Activated T-cell treated with anti-CD3 and anti-CD28 coated beads, Interleukin-2, amount 50 U/mL, for 72 hours (primary cell): ENCODE measurements at regions not wholly inside any gene's neighbourhood (a gene's known extent, or its start where the extent isn't known, plus 50 kb on each side); places are given as distances from the start of the nearest gene placed in this dataset.

ENCODE experiments used
- ATAC-seq, 2 donors: fragments of 150-1000 bp; cut with Tn5 transposase; replicated peaks in 1 of 2; 2 replicates each; pipeline ENCODE4 v1.10.0; 2021; ENCODE audit warnings: moderate library complexity in 2 of 2, mild to moderate bottlenecking in 1 of 2
- DNase-seq, 2 donors: peaks; one replicate each; pipeline ENCODE4 v3.0.0; 2021 to 2022; ENCODE audit warnings: mixed read lengths in 1 of 2
- H3K27ac Mint-ChIP-seq: one replicate; pipeline ENCODE4 v1.8.0; 2022; ENCODE audit warnings: mild to moderate bottlenecking, moderate library complexity, mixed read lengths
- H3K27me3 Mint-ChIP-seq: one replicate; pipeline ENCODE4 v1.8.0; 2022; ENCODE audit warnings: low read depth, mixed read lengths
- H3K36me3 Mint-ChIP-seq, 2 donors: one replicate each; pipeline ENCODE4 v1.8.0; 2022; ENCODE audit warnings: mixed read lengths in 2 of 2, mild to moderate bottlenecking in 1 of 2; ENCODE audit not compliant: insufficient read depth in 2 of 2
- H3K4me1 Mint-ChIP-seq: one replicate; pipeline ENCODE4 v1.8.0; 2022; ENCODE audit warnings: low read depth, mixed read lengths
- H3K4me3 Mint-ChIP-seq, 2 donors: one replicate each; pipeline ENCODE4 v1.8.0; 2022; ENCODE audit warnings: mild to moderate bottlenecking in 2 of 2, mixed read lengths in 2 of 2, moderate library complexity in 2 of 2
- H3K9me3 Mint-ChIP-seq, 2 donors: one replicate each; pipeline ENCODE4 v1.8.0; 2022; ENCODE audit warnings: mixed read lengths in 2 of 2

DNA sequence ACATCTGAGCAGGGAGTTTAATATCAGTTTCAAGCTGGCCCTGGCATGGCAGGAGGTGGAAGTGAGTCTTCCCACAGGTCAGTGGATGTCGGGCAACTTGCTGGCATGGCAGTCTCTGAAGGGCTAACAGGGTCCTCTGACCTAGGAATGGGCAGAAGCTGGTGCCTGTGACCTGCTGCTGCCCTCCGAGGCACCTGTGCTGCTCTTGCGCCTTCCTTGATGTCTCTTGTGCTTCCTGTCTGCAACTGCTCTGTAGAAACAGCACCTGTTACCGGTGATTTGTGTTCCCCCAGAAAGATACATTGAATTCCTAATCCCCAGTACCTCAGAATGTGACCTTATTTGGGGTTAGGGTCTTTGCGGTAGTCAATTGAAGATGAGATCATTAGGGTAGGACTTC lies 86.5 kb upstream of the SLC22A11 start:
- Mint-ChIP-seq H3K36me3 (peaks cover 0 to 4% of the 10 kb centered on the region in 2 donors), H3K27me3 (peaks cover 7% of the 10 kb centered on the region), H3K9me3 (peaks cover 2 to 4% of the 10 kb centered on the region in 2 donors), H3K4me3 (no peak overlapping the region), H3K4me1 (peaks cover 5% of the 10 kb centered on the region), H3K27ac (no peak overlapping the region)
- DNase-seq: no peak
- no peak for ATAC-seq

DNA sequence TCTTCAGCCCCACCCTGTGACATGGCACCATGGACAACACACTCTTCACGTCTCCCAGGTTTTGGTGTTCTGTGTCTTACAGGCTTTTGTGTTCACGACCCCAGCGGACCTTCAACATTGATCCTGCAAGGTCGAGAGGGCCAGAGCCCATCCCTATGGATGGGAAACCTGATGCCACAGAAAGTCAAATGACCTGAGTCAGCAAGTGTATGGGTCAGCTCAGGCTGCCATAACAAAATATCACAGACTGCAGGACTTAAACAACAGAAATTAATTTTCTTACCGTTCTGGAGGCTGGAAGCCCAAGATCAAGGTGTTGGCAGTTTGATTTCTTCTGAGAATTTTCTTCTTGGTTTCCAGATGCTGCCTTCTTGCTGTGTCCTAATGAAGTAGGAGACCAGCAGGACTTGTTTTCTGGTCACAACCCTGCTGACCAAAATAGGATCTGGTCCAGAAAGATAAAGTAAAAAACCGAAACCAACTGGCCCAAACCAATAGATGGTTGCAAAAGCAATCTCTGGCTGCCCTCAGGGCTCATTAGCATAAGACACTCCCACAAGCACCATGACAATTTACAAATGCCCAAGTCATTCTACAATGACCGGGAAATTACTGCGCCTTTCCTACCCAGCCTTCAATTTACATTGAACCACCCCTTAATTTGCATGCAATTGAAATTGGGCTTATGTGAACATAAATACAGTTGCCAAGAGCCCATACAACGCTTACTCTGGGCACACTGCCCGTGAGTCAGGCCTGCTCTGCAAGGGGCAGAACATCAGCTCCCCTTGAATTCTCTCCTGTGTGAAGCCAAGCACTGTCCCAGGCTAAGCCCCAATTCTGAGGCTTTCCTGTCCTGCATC lies 82.9 kb upstream of the SLC22A11 start:
- DNase-seq (no peak), ATAC-seq (no peak)
- Mint-ChIP-seq H3K9me3 (peaks cover 2 to 4% of the 10 kb centered on the region in 2 donors), H3K36me3 (peaks cover 0 to 4% of the 10 kb centered on the region in 2 donors), H3K27ac (no peak overlapping the region), H3K27me3 (peaks cover 7% of the 10 kb centered on the region), H3K4me1 (peaks cover 5% of the 10 kb centered on the region), H3K4me3 (no peak overlapping the region)

DNA sequence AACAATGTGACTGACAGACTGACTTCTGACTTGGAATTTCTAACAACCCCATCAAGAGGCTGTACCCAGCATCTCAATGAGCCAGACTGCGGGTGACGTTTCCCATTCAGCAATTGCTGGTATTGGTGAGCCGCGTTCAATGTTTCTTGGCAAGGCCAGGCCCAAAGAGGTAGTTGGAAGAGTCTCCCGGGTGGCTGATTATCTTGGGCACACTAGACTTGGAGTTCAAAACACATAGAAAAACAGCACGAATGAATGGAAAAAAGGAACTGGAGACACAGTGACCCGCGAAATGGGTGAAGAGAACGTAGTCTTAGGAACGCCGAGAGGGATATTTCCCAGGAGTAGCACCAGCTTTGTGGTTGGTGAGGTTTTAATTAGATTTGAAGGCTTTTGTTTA lies 81.1 kb upstream of the SLC22A11 start:
- Mint-ChIP-seq H3K4me3 (no peak overlapping the region), H3K27me3 (peaks cover under 1% of the 10 kb centered on the region), H3K36me3 (peaks cover 0 to 4% of the 10 kb centered on the region in 2 donors), H3K9me3 (peaks cover 2 to 4% of the 10 kb centered on the region in 2 donors), H3K4me1 (no peaks in the 10 kb centered on the region), H3K27ac (no peak overlapping the region)
- ATAC-seq (no peak), DNase-seq (no peak)

DNA sequence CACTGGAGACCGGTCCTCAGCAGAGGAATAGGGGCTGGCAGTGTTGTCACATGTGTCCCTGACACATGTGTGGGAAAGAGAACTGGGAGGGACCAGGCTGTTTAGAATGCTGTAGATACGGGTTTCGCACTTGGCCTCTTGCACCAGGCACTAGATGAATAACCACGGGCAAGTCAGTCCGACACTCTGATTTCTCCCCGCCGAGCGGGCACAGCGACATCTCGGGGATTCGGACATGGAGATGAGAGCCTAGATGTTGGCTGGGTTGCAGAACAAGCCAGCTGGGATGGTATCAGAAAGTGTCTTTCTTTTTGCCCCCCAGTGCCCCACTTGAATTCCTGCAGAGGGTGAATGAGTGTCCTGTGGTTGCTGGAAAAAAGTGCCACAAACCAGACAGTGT lies 80.6 kb upstream of the SLC22A11 start:
- H3K36me3 Mint-ChIP-seq: peaks cover 0 to 4% of the 10 kb centered on the region in 2 donors
- no peak for DNase-seq
- no peak for ATAC-seq
- H3K4me1 Mint-ChIP-seq: no peaks in the 10 kb centered on the region
- H3K9me3 Mint-ChIP-seq: peaks cover 2 to 4% of the 10 kb centered on the region in 2 donors
- no peak overlapping the region for H3K4me3 Mint-ChIP-seq
- H3K27me3 Mint-ChIP-seq: no peaks in the 10 kb centered on the region
- no peak overlapping the region for H3K27ac Mint-ChIP-seq

DNA sequence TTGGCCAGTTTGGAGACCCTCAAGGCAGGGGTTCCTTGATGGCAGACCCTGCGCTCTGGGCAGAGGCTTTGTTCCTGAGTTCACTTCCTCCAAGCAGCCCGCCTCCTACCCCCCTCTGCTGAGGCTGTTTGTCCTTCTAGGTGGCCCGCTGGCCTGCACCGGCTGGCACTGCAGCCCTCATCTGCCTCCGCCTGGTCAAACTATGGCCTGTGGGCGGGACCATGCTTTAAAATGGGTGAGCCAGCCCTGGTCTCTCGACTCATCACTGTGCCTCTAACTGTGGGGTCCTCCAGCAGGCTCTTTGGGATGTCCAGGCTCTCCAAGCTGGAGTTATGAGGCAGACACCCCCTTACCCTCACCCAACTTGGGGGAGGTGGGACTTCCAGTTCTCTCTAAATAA lies 78.9 kb upstream of the SLC22A11 start:
- Mint-ChIP-seq H3K27me3 (no peaks in the 10 kb centered on the region), H3K4me3 (no peak overlapping the region), H3K4me1 (no peaks in the 10 kb centered on the region), H3K36me3 (no peaks in the 10 kb centered on the region), H3K9me3 (no peaks in the 10 kb centered on the region), H3K27ac (no peak overlapping the region)
- ATAC-seq (no peak), DNase-seq (no peak)

DNA sequence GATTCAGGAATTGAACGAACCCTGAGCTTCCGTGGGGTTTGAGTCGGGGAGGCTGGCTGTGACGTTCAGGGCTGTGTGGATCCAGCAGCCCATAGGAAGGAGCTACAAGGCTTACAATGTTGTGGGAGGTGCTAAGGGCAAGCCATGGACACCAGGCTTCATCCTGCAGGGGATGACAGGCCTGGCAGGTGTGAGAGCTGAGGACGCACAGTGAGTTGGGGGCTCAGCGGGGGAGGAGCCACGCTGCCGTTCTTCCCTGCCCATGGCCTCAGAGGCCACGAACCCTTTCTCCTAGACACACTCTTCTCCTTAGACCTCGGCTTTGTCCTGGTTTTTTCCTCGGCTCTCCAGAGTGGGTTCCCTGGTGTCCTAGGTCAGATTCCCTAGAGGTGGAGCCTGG lies 78.1 kb upstream of the SLC22A11 start:
- no peaks in the 10 kb centered on the region for H3K27me3 Mint-ChIP-seq
- ATAC-seq: no peak

DNA sequence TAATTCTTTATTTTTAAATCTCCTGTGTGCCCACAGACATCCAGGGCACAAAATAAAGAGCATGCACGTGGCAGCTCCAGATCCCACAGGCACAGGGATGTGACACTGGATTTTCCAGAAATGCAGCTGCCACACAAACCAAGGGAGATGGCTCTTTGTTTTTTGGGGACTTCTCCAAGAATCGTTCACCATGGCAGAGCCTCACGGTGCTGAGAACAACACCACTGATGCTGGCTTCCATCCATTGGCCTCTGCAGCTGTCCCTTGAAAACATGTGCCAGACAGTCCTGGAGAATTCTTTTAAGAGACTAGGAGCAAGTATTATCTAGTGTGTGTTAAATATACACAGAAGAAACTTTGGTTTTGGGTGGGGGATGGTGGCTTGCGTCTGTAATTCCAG lies 73.2 kb upstream of the SLC22A11 start:
- Mint-ChIP-seq H3K4me1 (no peaks in the 10 kb centered on the region), H3K9me3 (no peaks in the 10 kb centered on the region), H3K36me3 (no peaks in the 10 kb centered on the region), H3K27ac (no peak overlapping the region), H3K27me3 (peaks cover 16% of the 10 kb centered on the region), H3K4me3 (no peak overlapping the region)
- DNase-seq (no peak), ATAC-seq (no peak)

More for the DNA sequence above, 78.1 kb upstream of the SLC22A11 start:
- no peak for DNase-seq
- Mint-ChIP-seq H3K27ac (no peak overlapping the region), H3K4me1 (no peaks in the 10 kb centered on the region), H3K9me3 (no peaks in the 10 kb centered on the region), H3K36me3 (no peaks in the 10 kb centered on the region), H3K4me3 (no peak overlapping the region)

DNA sequence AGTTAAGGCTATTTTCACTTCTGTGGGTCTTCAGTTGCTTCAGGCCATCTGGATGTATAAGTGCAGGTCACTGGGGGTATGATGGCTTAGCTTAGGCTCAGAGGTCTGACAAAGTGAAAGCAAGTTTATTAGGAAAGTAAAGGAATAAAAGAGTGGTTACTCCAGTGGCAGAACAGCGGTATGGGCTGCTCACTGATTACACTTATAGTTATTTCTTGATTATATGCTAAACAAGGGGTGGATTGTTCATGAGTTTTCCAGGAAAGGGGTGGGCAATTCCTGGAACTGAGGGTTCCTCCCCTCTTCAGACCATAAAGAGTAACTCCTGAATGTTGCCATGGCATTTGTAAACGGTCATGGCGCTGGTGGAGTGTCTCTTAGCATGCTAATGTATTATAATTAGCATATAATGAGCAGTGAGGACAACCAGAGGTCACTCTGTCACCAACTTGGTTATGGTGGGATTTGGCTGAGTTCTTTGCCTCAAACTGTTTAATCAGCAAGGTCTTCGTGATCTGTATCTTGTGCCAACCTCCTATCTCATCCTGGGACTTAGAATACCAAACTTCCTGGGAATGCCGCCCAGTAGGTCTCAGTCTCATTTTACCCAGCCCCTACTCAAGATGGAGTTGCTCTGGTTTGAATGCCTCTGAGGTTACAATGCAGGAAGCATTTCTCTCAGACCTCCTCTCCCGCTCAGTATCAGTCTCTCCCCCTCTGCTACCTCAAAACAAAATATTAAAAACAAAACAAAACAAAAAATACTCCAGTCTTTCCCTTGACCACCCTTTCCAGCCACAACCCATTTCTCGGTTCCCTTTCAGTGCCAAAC lies 71.3 kb upstream of the SLC22A11 start:
- no peak for DNase-seq
- peaks cover 22% of the 10 kb centered on the region for H3K27me3 Mint-ChIP-seq
- no peak overlapping the region for H3K4me3 Mint-ChIP-seq
- no peaks in the 10 kb centered on the region for H3K36me3 Mint-ChIP-seq
- H3K4me1 Mint-ChIP-seq: peaks cover 1% of the 10 kb centered on the region
- H3K27ac Mint-ChIP-seq: no peak overlapping the region
- H3K9me3 Mint-ChIP-seq: no peaks in the 10 kb centered on the region
- no peak for ATAC-seq

DNA sequence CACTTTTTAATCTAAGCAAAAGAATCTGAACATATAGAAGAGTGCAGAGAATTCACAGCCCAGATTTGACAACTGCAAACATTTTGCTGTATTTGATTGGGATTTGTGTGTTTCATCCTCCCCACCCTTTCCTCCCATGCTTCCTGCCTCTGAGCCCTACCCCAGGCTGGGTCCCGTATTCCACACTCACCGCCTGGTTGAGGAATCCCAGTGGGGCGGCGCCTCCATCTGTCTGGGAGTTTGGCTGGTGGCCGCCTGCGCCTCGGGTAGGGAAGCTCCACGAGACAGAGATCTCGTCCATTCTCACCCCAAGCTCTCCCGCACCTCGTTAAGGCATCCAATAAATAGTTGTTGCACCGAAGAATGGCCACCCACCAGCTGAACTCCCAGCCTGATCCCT lies 70.7 kb upstream of the SLC22A11 start:
- no peak overlapping the region for H3K27ac Mint-ChIP-seq
- H3K9me3 Mint-ChIP-seq: no peaks in the 10 kb centered on the region
- DNase-seq (no peak), ATAC-seq (no peak)
- H3K27me3 Mint-ChIP-seq: peaks cover 29% of the 10 kb centered on the region
- H3K36me3 Mint-ChIP-seq: no peaks in the 10 kb centered on the region
- H3K4me3 Mint-ChIP-seq: no peak overlapping the region
- H3K4me1 Mint-ChIP-seq: peaks cover 8% of the 10 kb centered on the region

DNA sequence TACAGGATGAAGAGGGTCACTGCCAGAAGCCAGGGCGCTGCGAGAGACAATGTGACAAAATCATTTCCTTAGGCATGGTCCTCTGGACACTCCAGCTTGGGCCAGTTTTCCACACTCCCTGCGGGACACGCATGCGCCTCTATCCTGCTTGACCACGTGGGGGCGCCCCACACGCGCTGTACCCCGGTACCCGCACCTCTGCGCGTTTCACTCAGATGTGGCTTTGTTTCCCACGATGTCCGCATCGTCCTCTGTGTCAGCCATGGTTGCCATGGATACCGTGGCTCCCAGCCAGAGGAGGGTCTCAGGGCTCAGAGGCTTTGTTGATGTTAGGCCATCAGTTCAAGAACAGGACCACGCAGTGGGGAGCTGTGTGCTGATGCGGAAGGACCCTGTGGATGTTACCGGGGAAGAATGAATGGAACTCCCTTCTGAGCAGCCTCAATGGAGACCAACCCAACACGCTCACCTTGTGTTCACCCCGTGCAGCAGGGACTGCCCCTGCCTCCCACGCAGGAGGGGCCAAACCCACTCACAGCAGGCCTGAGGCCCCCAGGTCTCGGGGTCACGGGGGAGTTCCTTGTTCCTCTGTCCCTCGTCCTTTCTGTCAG lies 65.8 kb upstream of the SLC22A11 start:
- Mint-ChIP-seq H3K27me3 (peaks cover 38% of the 10 kb centered on the region), H3K27ac (no peak overlapping the region), H3K4me3 (peak overlapping the region in 1 of 2 donors; percentile 17), H3K9me3 (no peaks in the 10 kb centered on the region), H3K36me3 (no peaks in the 10 kb centered on the region), H3K4me1 (peaks cover 19% of the 10 kb centered on the region)
- peak; percentile 68 to 71 for ATAC-seq
- DNase-seq: peak; percentile 61 to 63

DNA sequence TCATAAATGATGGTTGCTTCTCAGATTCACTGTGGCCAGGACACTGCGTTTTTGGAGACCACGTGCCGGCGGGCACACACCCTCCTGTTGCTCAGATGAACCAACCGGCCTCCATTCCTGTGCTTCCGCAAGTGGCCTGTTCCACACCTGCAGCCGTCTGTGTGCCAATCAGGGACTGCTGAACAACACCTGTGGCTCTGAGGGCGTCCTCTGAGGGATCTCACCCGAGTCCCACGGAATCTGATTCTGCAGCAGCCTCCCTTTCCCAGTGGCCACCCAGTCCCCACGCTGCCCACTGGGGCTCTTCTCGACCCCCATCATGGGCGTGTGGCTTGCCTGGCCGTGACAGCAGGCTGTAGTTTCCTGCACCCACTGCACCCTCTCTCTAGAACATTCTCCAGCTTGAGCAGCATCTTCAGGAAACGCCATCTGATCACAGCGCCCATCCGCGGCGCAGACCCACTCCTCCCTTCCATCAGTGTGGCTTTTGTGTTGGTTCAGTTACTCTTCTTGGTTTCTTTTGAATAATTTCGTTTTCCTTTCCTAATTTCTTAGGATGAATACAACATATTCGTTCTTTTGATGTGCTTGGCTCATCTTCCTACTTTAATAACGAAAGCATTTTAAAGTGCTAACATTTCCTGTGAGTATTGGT lies 65.1 kb upstream of the SLC22A11 start:
- no peaks in the 10 kb centered on the region for H3K36me3 Mint-ChIP-seq
- peaks cover 31% of the 10 kb centered on the region for H3K27me3 Mint-ChIP-seq
- H3K27ac Mint-ChIP-seq: no peak overlapping the region
- H3K4me1 Mint-ChIP-seq: peaks cover 19% of the 10 kb centered on the region
- no peak for DNase-seq
- ATAC-seq: no peak
- H3K9me3 Mint-ChIP-seq: no peaks in the 10 kb centered on the region
- H3K4me3 Mint-ChIP-seq: peak overlapping the region in 1 of 2 donors; percentile 24

DNA sequence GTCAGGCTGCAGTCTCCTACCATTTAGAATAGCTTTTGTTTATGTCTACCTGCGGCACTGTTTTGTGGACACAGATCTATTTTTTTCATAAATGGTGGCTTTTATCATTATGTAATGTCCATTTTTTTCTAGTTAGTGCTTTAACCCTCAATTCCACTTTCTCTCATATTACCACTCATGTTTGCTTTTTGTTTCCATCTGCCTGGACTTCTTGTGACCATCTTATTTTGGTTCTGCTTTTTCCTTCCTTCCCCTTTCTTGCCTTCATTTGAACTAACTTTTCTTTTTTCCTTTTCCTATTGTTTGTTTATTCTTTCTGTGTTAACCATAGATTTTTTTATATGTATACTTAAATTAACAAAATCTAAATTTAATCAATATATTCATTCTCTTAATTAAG lies 63.2 kb upstream of the SLC22A11 start:
- peaks cover 19% of the 10 kb centered on the region for H3K4me1 Mint-ChIP-seq
- no peaks in the 10 kb centered on the region for H3K36me3 Mint-ChIP-seq
- DNase-seq (no peak), ATAC-seq (no peak)
- H3K27ac Mint-ChIP-seq: no peak overlapping the region
- no peak overlapping the region for H3K4me3 Mint-ChIP-seq
- no peaks in the 10 kb centered on the region for H3K9me3 Mint-ChIP-seq
- peaks cover 31% of the 10 kb centered on the region for H3K27me3 Mint-ChIP-seq

DNA sequence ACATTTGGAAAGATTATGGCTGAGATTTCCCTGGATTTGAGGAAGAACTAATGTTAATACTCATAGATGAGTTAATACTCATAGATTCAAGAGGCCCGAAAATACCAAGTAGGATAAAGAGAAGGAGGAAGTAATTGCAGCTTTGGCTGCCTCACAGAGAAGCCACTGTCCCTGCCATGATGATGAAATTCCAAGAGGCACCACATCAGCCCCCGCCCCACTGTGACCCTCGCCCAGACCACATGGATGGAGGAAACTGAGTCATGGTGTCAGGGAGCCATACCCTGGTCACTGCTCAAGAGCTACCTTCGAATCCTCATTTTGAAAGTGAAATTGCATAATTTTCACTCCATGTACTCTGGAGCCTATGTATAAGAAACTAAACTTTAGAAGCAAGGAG lies 57.6 kb upstream of the SLC22A11 start:
- H3K27me3 Mint-ChIP-seq: peaks cover 10% of the 10 kb centered on the region
- DNase-seq (no peak), ATAC-seq (no peak)
- no peak overlapping the region for H3K4me3 Mint-ChIP-seq
- no peaks in the 10 kb centered on the region for H3K4me1 Mint-ChIP-seq
- no peaks in the 10 kb centered on the region for H3K36me3 Mint-ChIP-seq
- no peak overlapping the region for H3K27ac Mint-ChIP-seq
- H3K9me3 Mint-ChIP-seq: no peaks in the 10 kb centered on the region
